ENCODE measurements at regions not wholly inside any gene's neighbourhood (a gene's known extent, or its start where the extent isn't known, plus 50 kb on each side); places are given as distances from the start of the nearest gene placed in this dataset.

- DNase-seq (ENCODE audit: low read depth in 2 of 2, low spot score in 1 of 2), result no peak
Observed at GRCh38 chr12:127657036-127657435, 609.9 kb upstream of the TMEM132C start.

GRCh38 chr12:127660961-127661360, 606.0 kb upstream of the TMEM132C start:
- DNase-seq (ENCODE audit: low read depth in 2 of 2, low spot score in 1 of 2), result no peak

DNA sequence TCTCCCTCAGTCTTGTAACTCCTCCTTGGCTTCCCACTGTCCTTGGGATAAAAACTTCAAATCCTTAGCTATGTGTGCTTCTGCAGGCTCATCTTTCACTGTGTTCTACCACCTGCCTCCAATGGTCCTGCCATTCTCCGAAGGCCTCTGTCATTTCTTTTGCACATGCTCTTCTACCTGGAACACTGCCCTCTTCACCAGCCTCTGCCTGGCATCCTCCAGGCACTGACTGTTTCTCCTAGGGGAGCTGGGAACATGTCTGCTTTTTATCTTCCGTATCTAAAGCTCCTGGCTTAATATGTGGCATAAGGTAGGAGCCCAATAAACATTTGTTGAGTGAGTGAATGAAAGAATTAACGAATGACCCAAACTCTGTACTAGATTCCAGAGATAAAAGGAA, 603.3 kb upstream of the TMEM132C start:
- no peak for DNase-seq (ENCODE audit: low read depth in 2 of 2, low spot score in 1 of 2)

DNA sequence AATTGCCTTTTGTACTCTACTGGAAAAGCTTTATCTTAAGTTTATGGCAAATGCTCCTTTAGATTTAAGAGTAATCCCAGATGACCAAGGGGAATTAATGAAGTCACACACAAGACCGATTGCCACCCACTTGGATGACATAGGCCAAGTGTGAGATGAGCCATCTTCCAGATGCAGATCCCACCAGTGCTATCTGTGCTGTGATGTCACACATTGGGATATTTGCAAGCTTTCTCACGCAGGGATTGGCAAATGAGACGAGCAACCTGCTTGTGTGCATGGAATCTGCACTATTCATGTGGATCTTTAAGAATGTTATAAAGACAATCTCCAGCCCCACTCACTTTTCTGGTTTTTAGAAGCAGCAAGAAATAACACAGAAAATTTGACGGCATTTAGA, 602.1 kb upstream of the TMEM132C start:
- no peak for DNase-seq (ENCODE audit: low read depth in 2 of 2, low spot score in 1 of 2)

DNA sequence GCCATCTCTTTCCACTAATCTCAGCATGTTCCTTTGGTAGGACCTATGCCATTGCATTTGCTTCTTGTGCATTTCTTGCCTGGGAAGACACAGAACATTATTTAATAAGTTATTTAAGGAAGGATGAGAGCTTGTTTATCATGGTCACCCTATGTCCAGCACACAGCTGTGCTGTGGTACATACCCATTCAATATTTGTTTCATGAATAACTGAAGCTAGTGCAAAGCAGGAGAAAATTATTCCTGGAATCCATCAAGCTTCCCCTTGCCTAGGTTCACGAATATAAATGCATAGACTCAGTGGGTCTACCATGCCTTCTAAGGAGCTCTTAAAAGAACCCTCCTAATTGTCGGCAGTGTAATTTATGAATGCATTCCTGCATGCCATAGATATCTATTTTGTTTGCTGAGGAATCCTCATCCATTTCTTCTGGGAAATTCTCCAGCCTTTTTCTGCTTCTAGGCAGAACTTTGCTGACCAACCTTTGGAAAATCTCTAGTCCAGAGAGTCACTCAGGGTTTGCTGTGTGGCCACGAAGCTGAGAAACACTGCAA, 599.8 kb upstream of the TMEM132C start:
- no peak for DNase-seq (ENCODE audit: low read depth in 2 of 2, low spot score in 1 of 2)

DNA sequence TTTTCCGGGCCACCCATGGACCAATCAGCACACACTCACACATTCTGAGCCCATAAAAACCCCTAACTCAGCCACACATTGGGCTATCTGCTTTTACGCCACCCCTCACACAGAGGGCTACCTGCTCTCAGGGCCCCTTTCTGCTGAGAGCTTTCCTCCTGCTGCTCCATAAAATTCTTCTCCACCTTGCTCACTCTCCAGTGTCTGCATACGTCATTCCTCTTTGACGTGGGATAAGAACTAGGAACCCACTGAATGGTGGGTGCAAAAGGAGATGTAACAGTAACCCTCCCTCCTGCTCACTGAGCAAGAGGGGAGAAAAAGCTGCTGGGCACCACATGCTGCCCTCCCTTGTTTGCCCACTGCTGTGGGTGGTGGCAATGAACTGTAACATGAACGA, 596.7 kb upstream of the TMEM132C start:
- no peak for DNase-seq (ENCODE audit: low read depth in 2 of 2, low spot score in 1 of 2)

GRCh38 chr12:127670796-127671195, 596.2 kb upstream of the TMEM132C start:
- no peak for DNase-seq (ENCODE audit: low read depth in 2 of 2, low spot score in 1 of 2)

DNA sequence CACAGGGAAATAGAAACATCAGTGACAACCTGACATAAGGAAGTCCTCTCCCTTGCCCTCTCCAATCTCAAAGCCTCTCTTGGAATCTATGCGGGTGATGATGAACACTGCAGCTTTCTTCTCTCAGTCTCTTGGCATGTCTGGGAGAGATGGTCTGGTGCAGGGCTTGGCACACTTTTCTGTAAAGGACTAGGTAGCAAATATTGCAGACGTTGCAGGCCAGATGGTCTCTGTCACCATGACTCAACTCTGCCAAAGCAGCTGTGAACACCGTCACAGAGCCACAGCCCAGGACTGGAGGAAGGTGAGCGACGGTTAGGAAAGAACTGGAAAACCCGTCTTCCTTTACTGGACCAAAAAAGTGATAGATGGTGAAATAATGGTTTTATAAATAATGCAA, 591.0 kb upstream of the TMEM132C start:
- DNase-seq (ENCODE audit: low read depth in 2 of 2, low spot score in 1 of 2), result no peak

- DNase-seq (ENCODE audit: low read depth in 2 of 2, low spot score in 1 of 2), result peak in 1 of 2 donors; percentile 5
Observed at GRCh38 chr12:127677537-127678131, 589.3 kb upstream of the TMEM132C start.

DNA sequence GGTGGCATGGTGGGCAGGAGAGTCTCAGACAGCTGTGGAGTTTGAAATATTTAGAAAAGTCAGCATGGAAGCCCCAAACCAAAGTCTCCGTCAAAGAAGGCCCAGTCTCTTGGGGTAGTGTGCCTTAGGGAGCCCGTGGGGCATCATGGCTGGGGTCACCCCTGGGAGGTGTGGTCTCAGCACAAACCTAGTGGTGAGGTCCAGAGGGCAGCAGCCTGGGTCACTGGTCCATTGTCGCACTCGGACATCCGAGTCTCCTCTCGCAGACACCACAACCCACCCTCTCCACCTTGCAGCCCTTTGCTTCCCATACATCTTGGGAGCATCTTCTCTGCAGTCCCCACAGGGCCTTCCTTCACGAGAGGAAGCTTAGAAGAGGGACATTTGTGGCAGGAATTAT, 588.0 kb upstream of the TMEM132C start:
- no peak for DNase-seq (ENCODE audit: low read depth in 2 of 2, low spot score in 1 of 2)

- DNase-seq (ENCODE audit: low read depth in 2 of 2, low spot score in 1 of 2), result no peak
Observed at GRCh38 chr12:127680516-127680915, 586.5 kb upstream of the TMEM132C start.

DNA sequence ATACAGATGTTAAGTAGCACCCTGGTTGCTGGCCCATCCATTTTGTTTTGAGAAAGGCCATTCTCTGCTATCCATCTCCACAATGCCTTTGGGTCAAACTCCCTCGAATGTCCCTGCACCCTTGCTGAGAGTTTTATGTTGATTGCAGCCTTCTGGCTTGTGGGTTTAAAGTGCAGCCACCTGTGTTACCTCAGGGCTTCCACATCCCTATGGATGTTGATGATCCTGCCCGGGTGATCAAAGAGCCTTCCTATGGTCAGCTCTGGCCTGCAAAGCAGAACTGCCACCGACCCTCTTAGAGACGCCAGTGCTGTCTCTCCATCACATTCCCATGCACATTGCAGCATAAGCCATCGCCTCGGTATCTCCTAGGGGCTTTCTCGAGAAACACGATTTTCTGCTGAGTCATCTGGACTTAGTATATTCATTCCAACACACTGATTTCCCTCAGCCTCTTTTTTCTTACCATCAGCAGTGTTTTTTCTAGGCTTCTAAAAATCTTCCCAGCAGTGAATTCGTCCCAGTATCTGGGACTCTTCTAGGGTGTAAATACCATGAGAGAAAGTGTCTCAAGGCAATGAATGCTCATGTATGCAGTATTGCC, 585.7 kb upstream of the TMEM132C start:
- DNase-seq (ENCODE audit: low read depth in 2 of 2, low spot score in 1 of 2), result no peak

DNA sequence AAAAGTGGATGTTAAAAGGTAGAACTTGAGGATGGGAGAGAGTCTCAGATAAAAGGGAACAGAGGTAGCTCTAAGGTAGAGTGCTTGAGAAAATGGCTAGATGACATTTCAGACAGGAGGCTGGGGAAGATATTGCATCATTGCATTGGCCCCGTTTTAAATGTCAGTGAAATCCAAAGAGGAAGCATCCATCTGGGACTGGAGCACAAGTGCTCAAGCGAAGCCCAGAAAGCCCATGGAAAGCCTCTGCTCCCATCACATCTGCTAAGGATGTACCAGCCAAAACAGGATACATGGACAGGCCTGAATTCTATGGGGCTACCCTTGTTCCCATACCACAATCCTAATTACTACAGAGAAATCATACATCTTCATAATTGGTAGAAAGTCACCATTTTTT, 581.5 kb upstream of the TMEM132C start:
- no peak for DNase-seq (ENCODE audit: low read depth in 2 of 2, low spot score in 1 of 2)

GRCh38 chr12:127685931-127686330, 581.0 kb upstream of the TMEM132C start:
- DNase-seq (ENCODE audit: low read depth in 2 of 2, low spot score in 1 of 2), result no peak

- no peak for DNase-seq (ENCODE audit: low read depth in 2 of 2, low spot score in 1 of 2)
Observed at GRCh38 chr12:127687181-127687580, 579.8 kb upstream of the TMEM132C start.

DNA sequence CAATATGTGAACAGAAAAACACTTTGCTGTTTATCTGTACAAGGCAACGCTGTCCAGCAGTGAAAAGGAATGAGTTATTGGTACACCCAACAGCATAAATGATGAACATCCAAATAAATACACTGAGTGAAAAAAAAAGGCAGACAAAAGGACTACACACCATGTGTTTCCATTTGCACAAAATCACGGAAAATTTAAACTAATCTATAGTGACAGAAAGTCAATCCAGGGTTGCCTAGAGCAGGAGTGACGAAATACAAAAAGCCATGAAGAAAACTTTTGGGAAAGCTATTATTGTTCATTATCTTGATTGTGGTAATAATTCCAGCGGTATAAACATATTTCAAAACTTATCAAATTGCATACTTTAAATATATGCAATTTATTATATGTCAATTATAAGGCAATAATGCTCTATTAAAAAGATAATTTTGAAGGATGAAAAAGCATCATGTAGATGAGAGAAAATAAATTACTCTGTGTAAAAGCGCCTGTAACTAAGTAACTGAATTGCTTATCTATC, 578.0 kb upstream of the TMEM132C start:
- no peak for DNase-seq (ENCODE audit: low read depth in 2 of 2, low spot score in 1 of 2)

GRCh38 chr12:127690161-127690560, 576.8 kb upstream of the TMEM132C start:
- no peak for DNase-seq (ENCODE audit: low read depth in 2 of 2, low spot score in 1 of 2)

GRCh38 chr12:127696963-127697362, 570.0 kb upstream of the TMEM132C start:
- DNase-seq (ENCODE audit: low read depth in 2 of 2, low spot score in 1 of 2), result no peak

DNA sequence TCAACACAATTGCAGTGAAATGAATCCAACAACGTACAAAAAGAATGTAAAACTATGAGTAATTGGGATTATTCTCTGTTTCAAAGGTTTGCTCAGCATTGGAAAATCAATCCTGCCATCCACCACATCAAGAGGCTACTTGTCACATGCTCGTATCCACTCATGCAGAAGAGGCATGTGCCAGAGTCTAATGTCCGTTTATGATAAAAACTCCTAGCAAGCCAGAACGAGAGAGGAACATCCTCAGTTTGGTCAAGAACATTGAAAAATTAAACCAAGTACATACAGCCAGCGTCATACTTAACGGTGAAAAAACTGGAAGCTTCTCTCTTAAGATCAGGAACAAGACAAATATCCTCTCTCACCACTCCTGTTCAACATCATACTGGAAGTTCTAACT, 563.9 kb upstream of the TMEM132C start:
- DNase-seq (ENCODE audit: low read depth in 2 of 2, low spot score in 1 of 2), result no peak

- DNase-seq (ENCODE audit: low read depth in 2 of 2, low spot score in 1 of 2), result no peak
Observed at GRCh38 chr12:127711108-127711507, 555.9 kb upstream of the TMEM132C start.

GRCh38 chr12:127712561-127712960, 554.4 kb upstream of the TMEM132C start:
- no peak for DNase-seq (ENCODE audit: low read depth in 2 of 2, low spot score in 1 of 2)

GRCh38 chr12:127716166-127716565, 550.8 kb upstream of the TMEM132C start:
- DNase-seq (ENCODE audit: low read depth in 2 of 2, low spot score in 1 of 2), result no peak

DNA sequence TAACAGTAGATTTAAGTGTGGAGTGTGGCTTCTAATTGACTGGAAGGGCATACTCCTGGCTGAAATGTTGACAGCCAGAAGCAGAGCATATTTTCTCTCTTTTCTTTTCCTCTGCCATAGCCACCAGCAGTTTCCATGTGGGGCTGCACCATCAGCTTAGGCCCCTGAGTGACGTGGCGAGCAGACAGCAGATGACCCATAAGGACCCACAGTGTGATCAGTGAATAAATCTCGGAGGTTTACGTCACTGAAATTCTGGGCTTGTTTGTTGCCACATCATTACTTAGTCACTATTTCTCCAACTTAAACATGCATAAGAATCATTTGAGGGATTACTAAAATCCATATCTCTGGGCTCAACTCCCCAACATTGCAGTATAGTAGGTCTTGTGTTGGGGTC, 549.7 kb upstream of the TMEM132C start:
- no peak for DNase-seq (ENCODE audit: low read depth in 2 of 2, low spot score in 1 of 2)

Data from stimulated activated CD8-positive, alpha-beta memory T cell treated with anti-CD3 and anti-CD28 coated beads, Interleukin-4, amount 100 ng/mL, for 1 hour (primary cell).